Body of pancreas (tissue), 4 donors: ENCODE measurements at regions not wholly inside any gene's neighbourhood (a gene's known extent, or its start where the extent isn't known, plus 50 kb on each side); places are given as distances from the start of the nearest gene placed in this dataset.

Experiments
- CTCF ChIP-seq, 7 experiments: fragments of 450-650 bp in 4 of 7; fragments of 200-600 bp in 3 of 7; sonication (generic) in 3 of 7; IDR thresholded peaks; one replicate each; pipeline ENCODE4 v1.5.1; 2016 to 2019; ENCODE audit warnings: antibody characterized with exemption in 7 of 7
- POLR2A ChIP-seq, 3 donors: fragments of 450-650 bp; IDR thresholded peaks; one replicate each; pipeline ENCODE4 v1.6.1; 2016; ENCODE audit warnings: antibody characterized with exemption in 3 of 3, mild to moderate bottlenecking in 2 of 3

GRCh38 chr10:44261296-44261695, 123.6 kb downstream of the CXCL12 start:
- TF ChIP-seq POLR2A (IDR thresholded peaks at IDR 0.05) (no peak), CTCF (IDR thresholded peaks at IDR 0.05) (no peak)
